Karpas-422 (cell line): ENCODE measurements at regions not wholly inside any gene's neighbourhood (a gene's known extent, or its start where the extent isn't known, plus 50 kb on each side); places are given as distances from the start of the nearest gene placed in this dataset.

Experiments used
- DNase-seq: peaks from one replicate; pipeline ENCODE4 v3.0.0-alpha.2; 2015
- H2AFZ ChIP-seq: fragments of 200-600 bp; sonication (generic); 2 replicates; pipeline ENCODE4 v1.6.1; 2014; ENCODE audit warnings: antibody characterized with exemption, low read length, mixed read lengths
- H3K27ac ChIP-seq: fragments of 200-600 bp; sonication (generic); 2 replicates; pipeline ENCODE4 v1.5.1; 2014; ENCODE audit warnings: mild to moderate bottlenecking, low read length, moderate library complexity
- H3K27me3 ChIP-seq: fragments of 200-600 bp; sonication (generic); 2 replicates; pipeline ENCODE4 v1.6.1; 2014; ENCODE audit warnings: low read length, mixed read lengths
- H3K36me3 ChIP-seq: fragments of 200-600 bp; sonication (generic); 2 replicates; pipeline ENCODE4 v1.6.1; 2014; ENCODE audit warnings: low read length, mixed read lengths; ENCODE audit not compliant: insufficient read depth
- H3K4me1 ChIP-seq: fragments of 200-600 bp; sonication (generic); 2 replicates; pipeline ENCODE4 v1.6.1; 2014; ENCODE audit warnings: mild to moderate bottlenecking, low read length, mixed read lengths
- H3K4me2 ChIP-seq: fragments of 200-600 bp; sonication (generic); 2 replicates; pipeline ENCODE4 v1.6.1; 2014; ENCODE audit warnings: low read length, low read depth, mild to moderate bottlenecking; ENCODE audit not compliant: poor library complexity, severe bottlenecking
- H3K4me3 ChIP-seq: fragments of 200-600 bp; sonication (generic); 2 replicates; pipeline ENCODE4 v1.5.1; 2014; ENCODE audit warnings: mild to moderate bottlenecking, antibody characterized with exemption, low read length, mixed read lengths
- H3K79me2 ChIP-seq: fragments of 200-600 bp; sonication (generic); 2 replicates; pipeline ENCODE4 v1.6.1; 2014; ENCODE audit warnings: mild to moderate bottlenecking, low read length, mixed read lengths
- H3K9ac ChIP-seq: fragments of 200-600 bp; sonication (generic); 2 replicates; pipeline ENCODE4 v1.6.0; 2014; ENCODE audit warnings: low read length
- H3K9me2 ChIP-seq: fragments of 200-600 bp; sonication (generic), shearing (Covaris generic); replicated peaks from 2 replicates; pipeline ENCODE4 v1.6.0; 2014; ENCODE audit warnings: mild to moderate bottlenecking, low read length, moderate library complexity; ENCODE audit not compliant: insufficient read depth
- H3K9me3 ChIP-seq: fragments of 300-700, 200-600 bp; sonication (generic); 2 replicates; pipeline ENCODE4 v1.6.1; 2014; ENCODE audit warnings: low read length, mixed read lengths
- H4K20me1 ChIP-seq: fragments of 200-600 bp; sonication (generic); 2 replicates; pipeline ENCODE4 v1.6.1; 2014; ENCODE audit warnings: mild to moderate bottlenecking, antibody characterized with exemption, low read length, low read depth; ENCODE audit not compliant: insufficient read depth

DNA sequence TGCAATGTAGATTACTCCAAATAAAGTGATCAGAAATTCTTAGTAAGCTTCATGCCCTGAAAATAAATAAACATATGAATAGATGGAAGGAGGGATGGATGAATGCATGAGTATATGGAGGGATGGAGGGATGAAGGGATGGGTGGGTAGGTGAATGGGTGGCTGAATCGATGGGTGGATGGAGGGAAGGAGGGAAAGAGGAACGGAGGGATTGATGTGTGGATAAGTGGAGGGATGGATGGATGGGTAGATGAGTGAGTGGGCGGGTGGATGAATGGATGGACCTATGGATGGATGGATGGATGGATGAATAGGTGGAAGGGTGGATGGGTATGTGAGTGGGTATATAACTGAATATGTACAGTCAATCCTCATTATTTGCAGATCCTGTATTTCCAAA is 276.7 kb upstream of the ACVR2A start:
- H3K27ac ChIP-seq = no peak overlapping the region

GRCh38 chr2:147567136-147567535 is 277.7 kb upstream of the ACVR2A start:
- 0 out of 2 replicates have a peak, but pooled peaks cover 4% of the 10 kb centered on the region for H3K9me2 ChIP-seq
- H4K20me1 ChIP-seq = no peaks in the 10 kb centered on the region
- H3K4me2 ChIP-seq = no peak overlapping the region
- no peak overlapping the region for H2AFZ ChIP-seq
- H3K36me3 ChIP-seq = no peaks in the 10 kb centered on the region
- peaks cover 3% of the 10 kb centered on the region; the same call in 1 of the 2 replicates for H3K27me3 ChIP-seq
- H3K4me3 ChIP-seq = no peak overlapping the region
- H3K79me2 ChIP-seq = no peaks in the 10 kb centered on the region
- H3K27ac ChIP-seq = no peak overlapping the region
- H3K9me3 ChIP-seq = no peaks in the 10 kb centered on the region
- no peaks in the 10 kb centered on the region for H3K4me1 ChIP-seq
- no peak overlapping the region for H3K9ac ChIP-seq
- DNase-seq = no peak

More for the DNA sequence above, 276.7 kb upstream of the ACVR2A start:
- H3K27me3 ChIP-seq = peaks cover 3% of the 10 kb centered on the region; the same call in 1 of the 2 replicates
- no peak overlapping the region for H3K4me2 ChIP-seq
- H3K9me2 ChIP-seq = 0 out of 2 replicates have a peak, but pooled peaks cover 4% of the 10 kb centered on the region
- no peak for DNase-seq
- H3K4me1 ChIP-seq = no peaks in the 10 kb centered on the region
- no peak overlapping the region for H3K4me3 ChIP-seq
- H2AFZ ChIP-seq = no peak overlapping the region
- no peaks in the 10 kb centered on the region for H4K20me1 ChIP-seq
- no peaks in the 10 kb centered on the region for H3K79me2 ChIP-seq
- no peak overlapping the region for H3K9ac ChIP-seq
- H3K9me3 ChIP-seq = no peaks in the 10 kb centered on the region
- no peaks in the 10 kb centered on the region for H3K36me3 ChIP-seq

DNA sequence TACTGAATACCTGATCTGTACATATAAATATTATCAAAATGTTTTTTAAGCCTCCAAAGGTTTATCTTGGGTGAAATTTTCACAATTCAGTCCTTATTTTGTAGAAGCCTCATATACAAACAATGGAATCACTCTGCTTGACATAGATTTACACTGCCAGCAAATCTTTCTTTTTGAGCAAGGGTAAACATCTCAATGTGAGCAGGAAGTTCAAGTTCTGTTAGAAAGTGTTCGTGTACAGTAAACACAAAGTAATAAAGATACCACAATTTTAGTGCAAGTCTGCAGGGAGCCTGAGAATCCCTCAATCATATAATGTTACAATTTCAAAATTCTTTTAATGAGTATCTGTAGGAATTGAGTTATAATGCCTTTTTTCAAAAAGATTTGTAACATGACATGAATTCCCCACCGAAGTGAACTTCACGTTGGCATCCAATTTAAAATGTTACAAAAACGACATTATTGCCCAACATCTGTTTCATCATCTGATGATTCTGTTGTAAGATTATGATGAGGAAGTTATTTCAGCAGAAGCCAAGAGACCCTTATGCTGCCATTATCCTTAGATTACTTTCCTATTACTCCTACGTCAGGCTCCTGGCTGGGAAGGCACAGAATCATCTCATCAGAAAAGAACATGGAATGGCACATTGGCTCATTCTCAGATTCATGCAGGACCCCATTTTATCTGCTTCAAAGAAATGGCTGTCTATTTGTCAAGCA is 283.9 kb upstream of the ACVR2A start:
- Histone ChIP-seq H3K9me2 (no peaks in the 10 kb centered on the region), H4K20me1 (no peaks in the 10 kb centered on the region), H3K4me2 (no peak overlapping the region), H3K79me2 (no peaks in the 10 kb centered on the region), H3K4me3 (no peak overlapping the region), H3K9ac (no peak overlapping the region), H3K27me3 (no peaks in the 10 kb centered on the region), H2AFZ (no peak overlapping the region), H3K27ac (no peak overlapping the region), H3K36me3 (no peaks in the 10 kb centered on the region), H3K4me1 (no peaks in the 10 kb centered on the region), H3K9me3 (no peaks in the 10 kb centered on the region)
- DNase-seq = no peak

GRCh38 chr2:147559070-147559725 is 285.6 kb upstream of the ACVR2A start:
- Histone ChIP-seq H3K36me3 (no peaks in the 10 kb centered on the region), H3K79me2 (no peaks in the 10 kb centered on the region), H3K4me1 (no peaks in the 10 kb centered on the region), H3K9ac (no peak overlapping the region), H3K9me2 (no peaks in the 10 kb centered on the region), H3K27me3 (no peaks in the 10 kb centered on the region), H3K27ac (no peak overlapping the region), H3K9me3 (no peaks in the 10 kb centered on the region), H3K4me2 (no peak overlapping the region), H4K20me1 (no peaks in the 10 kb centered on the region), H3K4me3 (no peak overlapping the region), H2AFZ (no peak overlapping the region)
- DNase-seq = no peak

- Histone ChIP-seq H3K36me3 (no peaks in the 10 kb centered on the region), H2AFZ (no peak overlapping the region), H3K27ac (no peak overlapping the region), H3K27me3 (no peaks in the 10 kb centered on the region), H3K4me3 (no peak overlapping the region), H3K4me2 (no peak overlapping the region), H3K9ac (no peak overlapping the region), H4K20me1 (no peaks in the 10 kb centered on the region), H3K4me1 (no peaks in the 10 kb centered on the region), H3K9me2 (no peaks in the 10 kb centered on the region), H3K9me3 (no peaks in the 10 kb centered on the region), H3K79me2 (no peaks in the 10 kb centered on the region)
- DNase-seq = no peak
These were observed 286.2 kb upstream of the ACVR2A start for GRCh38 chr2:147558620-147559019.

DNA sequence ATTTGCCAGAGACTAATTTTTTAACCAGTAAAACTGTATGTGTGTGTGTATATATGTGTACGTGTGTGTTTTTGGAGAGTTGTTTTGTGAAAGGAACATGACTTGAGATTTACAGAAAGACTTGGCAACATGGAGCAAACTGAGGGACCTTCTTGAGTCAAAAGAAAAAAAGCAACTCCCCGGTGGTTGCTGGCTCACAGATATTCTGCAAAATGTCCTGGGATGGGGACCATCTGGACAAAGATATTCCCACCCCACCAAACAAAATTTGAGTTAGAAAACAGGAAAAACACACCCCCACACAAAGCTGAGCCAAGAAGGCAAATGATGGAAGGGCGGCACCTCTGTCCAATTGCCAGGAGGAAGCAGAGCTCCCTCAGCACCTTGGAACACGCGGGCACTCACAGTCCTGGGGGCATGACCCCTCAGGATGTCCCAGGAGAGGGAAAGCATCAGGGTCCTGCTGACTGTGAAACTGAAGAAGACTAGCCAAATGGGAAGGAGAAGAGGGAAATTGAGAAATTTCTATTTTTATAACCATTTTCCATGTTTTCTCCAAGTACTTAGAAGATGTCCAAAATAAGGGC is 290.2 kb upstream of the ACVR2A start:
- H3K4me3 ChIP-seq = no peak overlapping the region
- no peaks in the 10 kb centered on the region for H3K9me2 ChIP-seq
- no peaks in the 10 kb centered on the region; the same call in 1 of the 2 replicates for H3K27me3 ChIP-seq
- no peak for DNase-seq
- H3K36me3 ChIP-seq = no peaks in the 10 kb centered on the region
- H3K9me3 ChIP-seq = no peaks in the 10 kb centered on the region
- H3K9ac ChIP-seq = no peak overlapping the region
- H3K79me2 ChIP-seq = no peaks in the 10 kb centered on the region
- H2AFZ ChIP-seq = no peak overlapping the region
- H3K4me1 ChIP-seq = no peaks in the 10 kb centered on the region
- H4K20me1 ChIP-seq = no peaks in the 10 kb centered on the region
- no peak overlapping the region for H3K4me2 ChIP-seq
- H3K27ac ChIP-seq = no peak overlapping the region

- H4K20me1 ChIP-seq = no peaks in the 10 kb centered on the region
- no peak overlapping the region for H3K4me3 ChIP-seq
- no peaks in the 10 kb centered on the region for H3K36me3 ChIP-seq
- H3K27me3 ChIP-seq = no peaks in the 10 kb centered on the region; the same call in 1 of the 2 replicates
- H3K4me2 ChIP-seq = no peak overlapping the region
- H3K79me2 ChIP-seq = no peaks in the 10 kb centered on the region
- no peak overlapping the region for H3K27ac ChIP-seq
- H3K4me1 ChIP-seq = no peaks in the 10 kb centered on the region
- no peaks in the 10 kb centered on the region for H3K9me3 ChIP-seq
- H3K9me2 ChIP-seq = no peaks in the 10 kb centered on the region
- DNase-seq = no peak
- H2AFZ ChIP-seq = no peak overlapping the region
- H3K9ac ChIP-seq = no peak overlapping the region
These were observed 291.0 kb upstream of the ACVR2A start for GRCh38 chr2:147553775-147554271.

DNA sequence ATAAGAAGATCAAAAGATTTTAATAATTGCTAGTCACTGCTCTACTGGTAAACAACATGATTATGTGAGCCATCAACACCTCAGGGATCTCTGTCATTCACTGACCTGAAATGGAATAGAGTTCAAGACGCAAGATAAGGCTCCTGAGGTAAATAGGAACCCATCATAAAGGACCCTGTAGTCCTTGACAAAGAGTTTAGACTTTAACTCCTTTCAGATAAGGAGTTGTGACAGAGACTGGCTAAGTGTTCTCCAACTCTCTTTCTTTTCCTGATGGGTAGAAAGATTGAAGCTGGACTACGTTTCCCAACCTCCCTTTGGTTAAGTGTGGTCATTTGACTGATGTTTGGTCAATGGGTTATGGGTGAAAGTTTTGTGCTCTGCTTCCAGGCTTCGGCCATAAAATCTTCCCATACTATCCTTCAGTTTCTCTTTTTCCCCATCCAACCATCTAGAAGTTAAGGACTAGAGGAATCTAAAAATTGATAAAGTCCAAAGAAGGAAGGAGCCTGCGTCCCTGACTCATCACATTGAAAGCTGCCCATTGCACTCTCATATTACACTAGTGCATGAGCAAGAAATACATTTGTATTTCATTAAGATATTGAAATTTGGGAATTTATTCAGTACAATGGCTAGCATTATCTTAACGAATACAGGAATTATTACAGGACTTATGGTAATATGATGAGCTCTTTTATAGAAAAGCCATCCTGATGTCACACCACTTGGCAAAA is 293.7 kb upstream of the ACVR2A start:
- Histone ChIP-seq H3K4me2 (no peak overlapping the region), H3K9me2 (no peaks in the 10 kb centered on the region), H3K4me1 (no peaks in the 10 kb centered on the region), H3K27me3 (no peaks in the 10 kb centered on the region; the same call in 1 of the 2 replicates), H3K4me3 (no peak overlapping the region), H4K20me1 (no peaks in the 10 kb centered on the region), H3K79me2 (no peaks in the 10 kb centered on the region), H3K9ac (no peak overlapping the region), H3K27ac (no peak overlapping the region), H3K9me3 (no peaks in the 10 kb centered on the region), H2AFZ (no peak overlapping the region), H3K36me3 (no peaks in the 10 kb centered on the region)
- DNase-seq = no peak
